ENCODE measurements at regions not wholly inside any gene's neighbourhood (a gene's known extent, or its start where the extent isn't known, plus 50 kb on each side); places are given as distances from the start of the nearest gene placed in this dataset. TPM values are rescaled to one million over a fixed set of nuclear protein-coding genes. Genes with fewer than 3 reads are reported as not detected.
A peak's percentile ranks its signal among the peaks of the same experiment; 100 is the strongest.

DNA sequence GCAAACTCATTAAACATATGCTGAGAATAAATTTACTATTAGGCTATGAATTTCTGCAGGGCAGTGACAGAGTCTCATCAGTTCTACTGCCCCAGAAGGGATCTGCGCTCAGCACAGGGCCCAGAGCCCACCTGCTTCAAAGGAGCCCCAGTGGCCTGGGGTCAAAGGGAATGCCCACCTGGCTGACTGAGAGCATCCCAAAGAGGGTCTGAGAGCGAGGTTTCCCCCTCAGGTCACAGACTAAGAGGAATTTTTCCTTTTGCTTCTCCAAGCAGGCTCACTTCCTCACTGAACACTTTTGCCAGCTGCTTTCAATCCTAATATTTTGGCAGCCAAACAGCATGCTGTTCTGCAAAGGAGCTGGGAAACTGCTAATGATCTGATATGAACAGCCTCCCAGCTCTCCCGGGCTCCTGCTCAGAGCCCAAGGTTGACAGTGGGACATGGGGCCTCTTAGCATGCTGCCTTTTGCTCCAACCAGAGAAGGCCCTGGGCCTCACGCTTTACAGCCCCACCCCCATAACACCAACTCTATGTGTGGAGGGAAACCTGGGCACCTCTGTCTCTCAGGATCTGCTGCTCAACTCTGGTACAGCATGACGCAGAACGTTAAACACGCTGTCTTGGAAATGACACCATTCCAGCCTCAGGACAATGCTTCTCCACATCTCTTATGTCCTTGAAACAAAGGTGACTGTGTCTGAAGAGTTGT is 70.7 kb upstream of the SYT6 start:
- DNase-seq: peak; percentile 56

DNA sequence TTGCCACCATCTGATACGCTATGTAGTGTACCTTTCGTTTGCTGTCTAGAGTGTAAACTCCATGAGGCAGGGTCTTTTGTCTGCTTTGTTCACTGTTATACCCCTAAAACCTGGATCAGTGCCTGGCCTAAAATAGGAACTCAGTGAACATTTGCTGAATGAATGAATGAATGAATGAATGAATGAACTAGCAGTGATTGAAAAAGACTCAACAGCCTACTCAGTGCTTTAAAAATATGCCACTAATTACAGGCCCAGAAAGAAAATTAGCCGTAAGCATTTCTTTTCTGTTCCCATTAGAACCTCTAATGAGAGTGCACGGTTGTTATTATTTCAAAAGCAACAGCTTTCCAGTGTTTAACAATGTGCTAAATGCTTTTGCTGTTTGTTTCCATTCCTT is 69.3 kb upstream of the SYT6 start:
- DNase-seq: no peak

DNA sequence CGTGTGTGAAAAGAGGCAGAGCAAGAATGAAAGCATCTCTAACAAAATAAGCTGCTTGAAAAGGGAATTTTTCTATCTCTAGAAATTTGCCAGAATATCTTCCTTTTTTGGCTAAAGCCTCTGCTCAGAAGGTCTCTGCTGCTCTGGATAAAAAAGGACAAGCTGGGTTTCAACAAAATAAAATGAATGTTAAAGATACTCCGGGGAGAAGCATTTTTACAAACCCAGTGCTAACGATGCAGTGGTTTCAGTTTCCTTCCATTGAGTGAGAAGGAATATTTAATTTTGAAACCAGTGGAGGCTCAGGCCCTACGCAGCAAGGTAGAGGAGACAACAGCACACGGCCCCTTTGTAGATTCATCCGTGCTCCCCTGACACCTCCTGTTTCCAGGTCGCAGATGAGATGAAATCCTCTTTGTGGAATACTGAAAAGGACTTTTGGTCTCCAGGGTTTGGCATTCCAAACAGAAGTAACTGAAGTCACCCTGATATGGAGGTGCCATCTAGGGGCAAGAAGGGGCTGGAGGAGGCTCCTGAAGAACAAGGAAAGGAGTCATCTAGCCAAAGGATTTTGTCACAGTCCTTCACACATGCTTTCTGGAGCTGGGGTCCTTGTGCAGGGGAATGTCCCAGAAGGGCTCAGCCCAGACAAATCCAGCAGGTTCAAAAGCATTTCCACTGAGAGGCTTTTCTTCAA is 65.7 kb upstream of the SYT6 start:
- DNase-seq: peak; percentile 29

DNA sequence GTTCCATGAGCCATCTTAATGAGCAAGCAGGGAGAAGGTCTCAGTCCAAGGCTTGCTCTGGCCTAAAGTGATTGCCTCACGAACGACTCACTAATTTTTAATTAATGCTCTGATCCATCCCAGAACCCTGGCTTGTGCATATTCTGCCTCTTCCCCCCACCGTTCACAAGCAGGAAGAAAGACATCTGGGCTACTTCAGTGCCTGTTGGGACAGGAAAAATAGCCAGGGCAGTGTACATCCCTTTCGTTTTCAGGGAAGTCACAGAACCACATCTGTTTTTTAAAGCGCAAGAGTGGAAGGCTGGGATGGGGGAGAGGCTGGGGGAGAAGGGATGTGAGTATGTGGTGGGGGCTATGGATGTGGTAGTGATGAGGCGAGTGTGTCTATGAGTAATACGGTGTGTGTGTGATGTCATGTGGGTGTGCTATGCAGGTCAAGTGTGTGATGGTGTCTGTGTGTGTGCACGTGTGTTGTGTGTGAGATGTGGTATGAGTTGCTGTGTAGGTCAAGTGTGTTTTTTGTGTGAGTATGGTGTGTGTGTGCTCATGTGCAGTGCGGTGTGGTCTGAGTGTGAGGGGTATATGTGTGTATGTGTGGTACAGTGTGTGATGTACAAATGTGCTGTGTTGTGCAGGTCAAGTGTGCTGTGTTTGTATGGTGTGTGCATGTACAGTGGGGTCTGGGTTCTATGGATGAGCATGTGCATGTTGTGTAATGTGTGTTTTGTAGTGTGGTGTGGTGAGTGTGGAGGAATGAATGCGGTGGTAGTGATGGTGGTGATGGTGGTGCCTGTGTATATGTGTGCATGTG is 64.9 kb upstream of the SYT6 start:
- DNase-seq: peak; percentile 48

DNA sequence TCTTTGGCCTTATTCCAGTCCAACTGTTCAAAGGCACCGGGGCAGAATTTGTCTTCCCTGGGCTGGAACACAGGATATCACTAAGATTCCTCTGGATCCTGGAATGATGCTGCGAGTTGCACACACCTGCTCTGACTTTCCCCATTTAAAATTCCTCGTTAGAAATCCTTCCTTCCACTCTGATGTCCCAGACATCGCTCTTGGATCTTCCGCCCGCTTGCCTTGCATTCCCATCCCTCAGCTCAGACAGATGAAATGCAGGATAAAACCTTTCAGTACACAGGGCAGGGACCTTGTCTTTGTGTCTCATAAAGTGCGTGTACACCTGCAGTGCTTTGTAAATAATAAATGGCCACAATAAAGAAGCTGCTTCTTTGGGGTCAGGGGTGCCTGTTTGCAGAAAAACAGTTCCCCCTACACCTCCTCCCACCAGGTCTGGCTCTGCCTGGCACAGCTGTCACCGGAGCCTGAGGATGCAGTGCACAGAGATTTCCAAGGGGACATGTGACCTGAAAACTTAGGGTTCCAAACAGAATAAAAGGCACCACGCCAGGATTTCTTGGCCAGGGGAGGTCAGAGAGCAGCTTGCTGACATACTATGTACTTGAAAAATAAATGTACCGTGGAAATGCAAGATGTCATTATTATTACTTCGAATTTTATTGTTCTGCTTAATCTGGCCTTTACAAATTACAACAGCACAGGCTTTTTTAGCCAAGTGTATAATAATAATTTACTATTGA is 62.9 kb upstream of the SYT6 start:
- DNase-seq: no peak

DNA sequence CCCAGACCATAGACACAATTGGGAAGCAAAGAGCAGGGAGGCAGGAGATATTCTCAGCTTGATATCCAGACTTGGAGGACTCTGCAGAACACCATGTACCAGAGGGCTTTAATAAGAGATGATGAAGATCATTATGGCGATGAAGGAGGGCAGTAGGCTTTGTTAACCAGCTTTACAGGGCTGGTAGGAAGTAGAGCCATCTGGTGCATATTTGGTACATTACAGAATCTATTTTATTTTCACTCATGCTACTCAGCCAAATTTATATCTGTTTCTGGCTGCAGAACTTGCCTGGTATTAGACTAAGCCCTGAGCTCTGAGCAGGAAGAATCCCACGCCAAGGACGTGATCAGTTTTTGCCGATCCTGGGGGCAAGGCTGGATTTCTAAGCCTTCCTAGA is 61.8 kb upstream of the SYT6 start:
- peak; percentile 35 for DNase-seq

DNA sequence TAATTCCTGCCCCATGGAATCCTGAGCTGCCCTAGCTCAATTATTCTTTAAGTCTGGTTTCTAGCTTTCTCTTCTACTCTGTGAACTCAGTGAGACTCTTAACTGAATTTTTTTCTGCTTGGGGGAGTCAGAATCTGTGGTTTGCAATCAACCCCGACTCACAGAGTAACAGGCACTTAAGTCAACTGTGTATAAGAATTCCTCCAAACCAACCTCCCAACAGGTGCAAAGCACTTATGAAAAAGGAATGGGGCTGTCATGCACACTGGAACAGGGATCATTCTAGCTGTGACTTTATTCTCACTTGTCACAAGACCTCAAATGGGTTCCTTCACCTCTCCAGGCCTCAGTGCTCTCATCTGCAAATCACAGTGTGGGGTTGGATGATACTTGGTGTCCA is 60.3 kb upstream of the SYT6 start:
- DNase-seq: no peak

DNA sequence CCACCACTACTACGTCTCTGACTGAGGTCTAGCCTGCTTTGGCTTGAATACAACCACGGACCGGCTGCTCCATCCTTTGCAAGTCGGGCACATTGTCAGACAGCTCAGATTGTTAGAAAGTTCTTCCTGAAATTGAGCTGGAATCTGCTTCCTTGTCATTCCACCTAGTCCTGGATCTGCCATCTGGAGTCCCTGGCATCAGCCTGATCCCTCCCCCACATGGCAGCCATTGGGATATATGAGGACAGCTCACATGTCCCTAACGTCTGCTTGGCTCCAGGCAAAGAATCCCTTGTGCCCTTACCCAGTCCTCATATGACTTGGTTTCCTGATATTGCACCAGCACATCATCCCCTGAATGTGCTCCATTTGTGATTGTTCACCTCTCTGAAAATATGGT is 56.3 kb upstream of the SYT6 start:
- no peak for DNase-seq

DNA sequence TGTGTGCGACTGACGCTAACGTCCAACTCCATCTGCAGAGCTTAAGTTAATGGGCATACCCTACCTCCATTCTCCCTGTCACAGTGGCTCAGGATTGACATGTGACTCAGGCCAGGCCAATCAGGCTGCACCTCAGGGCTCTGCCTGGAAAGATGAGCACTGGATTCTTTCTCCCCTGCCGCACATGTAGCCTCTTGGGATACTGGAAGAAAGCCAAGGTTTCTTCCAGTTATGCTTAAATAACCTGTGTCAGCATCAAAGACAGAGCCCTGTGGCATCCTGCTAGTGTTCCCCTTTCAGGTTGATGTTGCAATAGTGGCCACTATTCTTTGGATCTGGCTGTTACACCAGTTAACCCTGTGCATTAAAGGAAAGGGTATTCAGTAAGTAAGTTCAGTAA is 55.0 kb upstream of the SYT6 start:
- DNase-seq: peak; percentile 7

DNA sequence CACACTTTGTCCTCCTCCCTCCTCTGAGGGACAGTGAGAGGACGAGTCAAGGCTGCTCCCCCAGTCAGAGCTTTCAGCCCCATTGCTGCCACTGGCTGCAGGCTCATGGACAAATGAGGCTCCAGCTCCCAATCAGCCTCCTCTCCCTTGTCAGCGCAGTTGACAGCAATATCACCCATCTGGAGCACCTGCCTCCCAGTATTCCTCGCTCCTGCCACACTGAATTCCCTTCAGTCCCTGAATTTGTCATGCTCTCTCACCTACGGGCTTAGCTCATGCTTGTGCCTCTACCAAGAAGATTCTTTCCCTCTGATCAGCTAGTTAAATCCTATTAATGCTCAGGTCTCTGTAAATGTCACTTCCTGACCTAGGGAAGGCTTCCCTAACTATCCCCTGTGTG is 54.4 kb upstream of the SYT6 start:
- DNase-seq: no peak

DNA sequence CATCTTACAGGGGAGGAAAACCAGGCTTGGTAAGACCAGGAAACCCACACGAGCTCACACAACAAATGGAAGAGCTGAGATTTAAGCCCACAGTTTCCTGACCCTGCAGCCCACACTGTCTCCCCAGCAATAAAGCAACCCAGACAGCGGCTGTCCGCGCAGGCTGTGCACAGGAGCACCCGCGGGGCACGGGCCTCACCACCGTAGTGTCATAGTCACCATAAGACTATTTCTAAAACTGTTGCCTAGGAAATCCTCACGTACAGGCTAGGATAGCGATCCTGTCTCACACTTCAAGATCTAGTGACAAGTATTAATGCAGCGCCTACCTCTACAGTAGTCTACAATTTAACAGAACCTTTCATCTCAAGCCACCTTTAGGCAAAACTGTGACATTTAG is 54.0 kb upstream of the SYT6 start:
- DNase-seq: no peak

DNA sequence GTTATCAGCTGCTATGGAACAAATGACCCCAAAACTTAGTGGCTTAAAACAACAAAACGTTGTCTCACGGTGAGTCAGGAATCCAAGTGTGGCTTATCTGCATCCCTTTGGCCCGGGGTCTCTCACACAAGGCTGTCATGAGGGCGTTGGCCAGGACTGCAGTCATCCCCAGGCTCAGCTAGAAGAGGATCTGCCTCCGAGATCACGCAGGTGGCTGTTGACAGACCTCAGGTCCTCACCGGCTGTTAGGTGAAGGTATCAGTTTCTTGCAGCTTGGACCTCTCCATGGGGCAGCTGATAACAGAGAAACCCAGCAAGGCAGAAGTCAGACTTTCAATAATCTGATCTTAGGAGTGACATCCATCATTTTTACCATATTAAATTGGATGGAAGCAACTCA is 52.7 kb upstream of the SYT6 start:
- DNase-seq: no peak

DNA sequence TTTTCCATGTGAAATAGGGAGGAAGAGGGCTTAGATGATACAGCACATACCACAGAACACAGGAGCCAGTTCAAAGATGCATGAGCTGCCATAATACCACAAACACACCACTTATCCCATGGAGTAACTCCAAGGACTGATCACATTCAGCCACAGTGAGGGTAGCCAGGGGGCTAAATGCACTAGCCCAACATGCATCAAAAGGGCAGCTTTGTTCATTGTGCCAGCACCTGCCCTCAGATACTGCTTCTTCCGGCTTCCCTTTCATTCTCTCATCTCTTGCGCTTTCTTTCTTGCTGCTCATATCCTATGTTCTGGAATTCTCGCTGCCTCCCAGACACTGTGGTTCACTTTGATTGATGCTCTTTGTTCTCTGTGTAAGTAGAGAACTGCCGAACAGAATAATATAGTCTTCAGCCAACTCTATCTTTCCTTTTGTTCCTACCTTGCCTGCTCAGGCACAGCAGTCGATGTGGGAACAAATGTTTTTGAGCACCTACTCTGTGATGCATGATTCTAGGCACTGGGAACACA is 50.0 kb upstream of the SYT6 start:
- no peak for DNase-seq

Small RNA genes lying in the stretch of these regions (small RNA-seq; reads per million reads assigned to genes)
- not detected for gene MRPL57P1 (ENCODE audit: low replicate concordance)
